ENCODE measurements at regions not wholly inside any gene's neighbourhood (a gene's known extent, or its start where the extent isn't known, plus 50 kb on each side); places are given as distances from the start of the nearest gene placed in this dataset.

DNA sequence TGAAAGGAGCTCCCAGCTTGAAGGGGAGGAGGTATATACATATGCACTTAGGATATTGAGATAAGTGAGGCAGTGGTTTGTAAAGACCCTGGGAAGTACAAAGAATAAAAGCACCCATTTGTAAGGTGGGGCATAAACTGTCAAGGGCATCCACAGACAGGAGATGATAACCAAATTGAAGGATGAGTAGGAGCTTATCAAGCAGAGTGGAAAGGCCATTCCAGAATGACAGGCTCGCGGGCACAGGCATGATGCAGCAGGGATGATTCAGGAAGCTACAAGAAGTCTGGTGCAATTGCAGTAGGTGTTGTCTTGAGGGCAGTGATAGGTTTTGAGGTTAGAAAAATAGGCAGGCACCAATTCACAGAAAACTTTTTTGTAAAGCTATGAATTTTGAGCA, 504.8 kb downstream of the PIK3C3 start:
- TF ChIP-seq, protein P1, sequence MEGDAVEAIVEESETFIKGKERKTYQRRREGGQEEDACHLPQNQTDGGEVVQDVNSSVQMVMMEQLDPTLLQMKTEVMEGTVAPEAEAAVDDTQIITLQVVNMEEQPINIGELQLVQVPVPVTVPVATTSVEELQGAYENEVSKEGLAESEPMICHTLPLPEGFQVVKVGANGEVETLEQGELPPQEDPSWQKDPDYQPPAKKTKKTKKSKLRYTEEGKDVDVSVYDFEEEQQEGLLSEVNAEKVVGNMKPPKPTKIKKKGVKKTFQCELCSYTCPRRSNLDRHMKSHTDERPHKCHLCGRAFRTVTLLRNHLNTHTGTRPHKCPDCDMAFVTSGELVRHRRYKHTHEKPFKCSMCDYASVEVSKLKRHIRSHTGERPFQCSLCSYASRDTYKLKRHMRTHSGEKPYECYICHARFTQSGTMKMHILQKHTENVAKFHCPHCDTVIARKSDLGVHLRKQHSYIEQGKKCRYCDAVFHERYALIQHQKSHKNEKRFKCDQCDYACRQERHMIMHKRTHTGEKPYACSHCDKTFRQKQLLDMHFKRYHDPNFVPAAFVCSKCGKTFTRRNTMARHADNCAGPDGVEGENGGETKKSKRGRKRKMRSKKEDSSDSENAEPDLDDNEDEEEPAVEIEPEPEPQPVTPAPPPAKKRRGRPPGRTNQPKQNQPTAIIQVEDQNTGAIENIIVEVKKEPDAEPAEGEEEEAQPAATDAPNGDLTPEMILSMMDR (IDR thresholded peaks at IDR 0.05), result no peak
- no peak for TF ChIP-seq EZH2 (IDR thresholded peaks at IDR 0.05)

Data from neural progenitor cell (in vitro differentiated cells).